ENCODE measurements at regions not wholly inside any gene's neighbourhood (a gene's known extent, or its start where the extent isn't known, plus 50 kb on each side); places are given as distances from the start of the nearest gene placed in this dataset.

DNA sequence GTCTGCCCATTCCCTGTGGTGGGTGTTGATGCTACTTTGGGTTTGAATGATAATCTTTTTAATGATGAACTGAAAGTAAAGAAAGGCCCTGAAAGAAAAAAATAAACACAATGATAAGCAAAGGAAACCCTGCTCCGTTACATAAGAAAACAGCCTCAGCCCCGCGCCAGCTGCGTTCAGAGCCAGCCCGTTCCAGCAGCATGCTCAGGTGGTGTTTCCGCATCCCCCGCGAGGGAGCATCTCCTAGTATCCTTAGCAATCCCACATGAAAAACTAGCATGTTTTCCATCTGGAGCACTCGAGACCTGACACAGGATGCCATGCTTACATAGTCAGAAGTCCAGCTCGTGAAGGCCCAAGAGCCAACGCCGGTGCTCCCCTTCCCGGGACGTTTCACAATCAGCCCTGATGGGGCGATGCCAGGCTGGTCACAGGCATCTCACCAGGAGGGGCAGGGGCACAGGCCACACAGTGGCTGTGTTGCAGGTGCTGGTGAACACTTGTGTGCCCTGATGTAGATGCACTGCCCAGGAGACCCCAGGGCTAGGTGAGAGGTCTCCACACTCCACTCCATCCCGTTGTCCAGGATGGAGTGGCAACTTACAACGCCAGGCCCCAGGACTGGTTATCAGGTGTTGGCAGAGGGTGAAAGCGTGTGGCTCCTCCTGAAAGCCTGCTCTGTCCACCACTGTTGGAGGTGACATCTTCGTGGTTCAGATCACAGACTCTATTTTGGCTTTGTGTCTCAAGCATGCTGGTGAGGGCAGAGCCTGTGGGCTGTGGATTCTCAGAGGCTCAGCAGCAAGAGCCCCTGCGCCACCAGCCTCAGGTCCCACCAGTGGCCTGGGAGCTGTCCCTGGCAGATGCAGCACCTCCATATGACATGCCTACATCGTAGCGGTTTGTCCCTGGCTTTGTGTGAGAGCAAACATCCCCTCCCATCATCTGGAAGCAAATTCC lies 246.8 kb upstream of the IRX1 start:
- no peak overlapping the region for H3K4me3 ChIP-seq
- no peak overlapping the region for H3K27ac ChIP-seq
- H3K36me3 ChIP-seq = no peaks in the 10 kb centered on the region
- no peaks in the 10 kb centered on the region for H3K4me1 ChIP-seq
- H3K9ac ChIP-seq = no peak overlapping the region
- H4K20me1 ChIP-seq = no peaks in the 10 kb centered on the region
- H3K4me2 ChIP-seq = no peak overlapping the region
- no peaks in the 10 kb centered on the region for H3K9me3 ChIP-seq
- TF ChIP-seq Cebpa-rat (IDR thresholded peaks at IDR 0.05) = no peak
- H3K27me3 ChIP-seq = no peaks in the 10 kb centered on the region

DNA sequence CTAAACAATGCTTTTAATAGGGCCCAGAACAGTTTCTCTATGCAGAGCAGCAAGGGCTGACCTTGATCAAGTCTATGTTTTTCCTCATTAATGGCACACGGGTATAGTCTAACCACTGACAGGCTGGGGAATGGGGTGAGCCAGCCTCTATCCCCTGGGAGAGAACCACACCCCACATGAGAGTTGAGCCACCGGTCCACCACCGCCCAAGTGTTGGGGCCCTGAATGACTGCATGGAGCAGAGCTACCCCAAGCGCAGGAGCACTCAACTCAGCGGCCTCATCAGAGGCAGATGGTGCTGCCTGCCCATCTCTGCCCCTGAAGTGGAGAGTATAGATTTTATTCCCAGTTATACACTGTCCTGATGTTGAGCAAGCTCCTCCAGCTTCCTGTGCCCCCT lies 247.9 kb upstream of the IRX1 start:
- no peak for TF ChIP-seq Cebpa-rat (IDR thresholded peaks at IDR 0.05)
- Histone ChIP-seq H3K27me3 (no peaks in the 10 kb centered on the region), H3K36me3 (no peaks in the 10 kb centered on the region), H3K9me3 (no peaks in the 10 kb centered on the region), H3K4me3 (no peak overlapping the region), H3K9ac (no peak overlapping the region), H3K4me2 (no peak overlapping the region), H3K4me1 (no peaks in the 10 kb centered on the region), H4K20me1 (no peaks in the 10 kb centered on the region), H3K27ac (no peak overlapping the region)

DNA sequence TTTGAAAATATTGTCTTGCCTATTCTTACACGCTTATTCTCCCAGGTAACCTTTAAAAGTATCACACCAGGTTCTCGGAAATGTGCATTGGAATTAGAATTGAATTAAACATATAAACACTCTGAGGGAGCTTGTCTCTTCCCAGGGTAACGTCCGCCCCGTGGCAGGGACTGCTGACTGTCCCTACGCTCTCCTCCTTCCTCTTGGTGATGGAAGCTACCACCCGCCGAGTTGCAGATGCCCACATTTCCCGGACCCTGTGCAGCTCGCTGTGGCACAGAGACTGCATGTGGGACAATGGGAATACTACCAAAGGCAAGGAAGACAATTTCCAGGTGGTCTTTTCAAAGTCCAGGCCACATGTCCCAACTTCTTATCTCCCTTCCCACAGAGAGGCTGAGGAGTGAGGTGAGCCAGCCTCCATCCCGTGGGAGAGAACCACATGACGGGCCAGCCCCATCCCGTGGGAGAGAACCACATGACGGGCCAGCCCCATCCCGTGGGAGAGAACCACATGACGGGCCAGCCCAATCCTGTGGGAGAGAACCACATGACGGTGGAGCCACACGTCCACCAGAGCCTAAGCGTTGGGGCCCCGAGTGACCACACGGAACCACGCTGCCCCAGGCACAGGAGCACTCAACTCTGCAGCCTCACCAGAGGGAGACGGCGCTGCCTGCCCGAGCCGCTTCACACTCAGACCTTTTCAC lies 249.4 kb upstream of the IRX1 start:
- no peaks in the 10 kb centered on the region for H3K4me1 ChIP-seq
- H3K9ac ChIP-seq = no peak overlapping the region
- no peaks in the 10 kb centered on the region for H3K9me3 ChIP-seq
- H4K20me1 ChIP-seq = no peaks in the 10 kb centered on the region
- no peak for TF ChIP-seq Cebpa-rat (IDR thresholded peaks at IDR 0.05)
- no peaks in the 10 kb centered on the region for H3K27me3 ChIP-seq
- no peak overlapping the region for H3K4me2 ChIP-seq
- no peak overlapping the region for H3K4me3 ChIP-seq
- no peak overlapping the region for H3K27ac ChIP-seq
- H3K36me3 ChIP-seq = no peaks in the 10 kb centered on the region

DNA sequence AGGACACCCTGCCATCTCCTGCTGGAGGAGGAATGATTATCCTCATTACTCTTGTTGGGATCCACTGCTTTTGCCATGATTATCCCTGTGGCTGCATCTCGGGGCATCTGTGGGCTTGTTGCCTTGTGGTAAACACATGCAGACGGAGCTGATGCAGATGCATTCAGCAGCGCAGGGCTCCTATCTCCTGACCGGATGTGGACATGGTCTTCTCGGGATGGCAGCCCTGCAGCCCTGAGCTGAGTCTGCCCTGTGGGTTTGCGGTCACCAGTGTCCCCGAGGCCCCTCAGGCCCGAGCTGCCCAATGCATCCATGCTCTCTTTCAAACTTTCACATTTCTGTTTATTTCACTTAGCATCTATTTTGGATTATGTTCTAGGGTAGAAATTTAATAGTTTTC lies 250.4 kb upstream of the IRX1 start:
- H3K27ac ChIP-seq = no peak overlapping the region
- H3K4me1 ChIP-seq = no peaks in the 10 kb centered on the region
- no peak overlapping the region for H3K9ac ChIP-seq
- no peaks in the 10 kb centered on the region for H4K20me1 ChIP-seq
- no peaks in the 10 kb centered on the region for H3K27me3 ChIP-seq
- no peak overlapping the region for H3K4me2 ChIP-seq
- no peaks in the 10 kb centered on the region for H3K36me3 ChIP-seq
- TF ChIP-seq Cebpa-rat (IDR thresholded peaks at IDR 0.05) = no peak
- H3K9me3 ChIP-seq = no peaks in the 10 kb centered on the region
- no peak overlapping the region for H3K4me3 ChIP-seq

DNA sequence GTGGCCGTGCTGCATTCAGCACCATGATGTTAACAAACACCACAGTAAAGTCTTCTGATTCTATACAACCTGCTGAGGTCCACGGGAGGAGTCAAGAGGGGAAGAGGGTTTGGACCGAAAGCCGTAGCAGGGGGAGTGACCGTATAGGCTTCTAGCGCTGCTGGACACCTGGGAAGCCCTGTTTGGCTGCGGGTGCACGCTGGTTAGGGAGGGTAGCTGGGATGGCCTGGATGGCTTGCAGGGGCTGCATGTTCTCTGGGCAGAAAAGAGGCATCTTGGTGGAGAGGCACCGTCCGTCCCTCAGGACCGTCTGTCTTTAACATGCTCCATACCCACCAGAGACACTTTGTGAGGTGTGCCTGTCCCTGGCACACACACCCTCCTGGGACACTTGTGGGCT lies 251.0 kb upstream of the IRX1 start:
- Histone ChIP-seq H3K27ac (no peak overlapping the region), H3K4me3 (no peak overlapping the region), H3K9me3 (no peaks in the 10 kb centered on the region), H3K27me3 (no peaks in the 10 kb centered on the region), H3K9ac (no peak overlapping the region), H3K36me3 (no peaks in the 10 kb centered on the region), H3K4me1 (no peaks in the 10 kb centered on the region), H4K20me1 (no peaks in the 10 kb centered on the region), H3K4me2 (no peak overlapping the region)
- no peak for TF ChIP-seq Cebpa-rat (IDR thresholded peaks at IDR 0.05)

DNA sequence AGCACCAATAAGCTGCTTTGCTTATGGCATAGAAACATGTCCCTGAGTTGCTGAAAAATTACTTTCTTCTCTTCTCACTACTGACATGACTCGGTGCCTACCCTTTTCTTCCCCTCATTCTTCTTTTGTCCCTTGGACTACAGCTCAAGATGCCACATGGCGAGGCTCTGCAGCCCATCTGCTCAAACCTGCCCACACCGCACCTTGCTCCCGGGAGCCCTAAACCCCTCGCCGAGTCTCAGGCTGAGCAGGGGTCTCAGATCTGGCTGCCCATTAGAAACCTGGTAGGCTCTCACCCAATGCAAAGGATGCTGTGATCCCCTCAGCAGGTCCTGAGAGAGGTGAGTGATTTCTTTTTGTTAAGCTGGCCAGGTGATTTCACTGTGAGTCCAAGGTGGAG lies 251.7 kb upstream of the IRX1 start:
- Histone ChIP-seq H4K20me1 (no peaks in the 10 kb centered on the region), H3K27me3 (no peaks in the 10 kb centered on the region)
- no peak for TF ChIP-seq Cebpa-rat (IDR thresholded peaks at IDR 0.05)

DNA sequence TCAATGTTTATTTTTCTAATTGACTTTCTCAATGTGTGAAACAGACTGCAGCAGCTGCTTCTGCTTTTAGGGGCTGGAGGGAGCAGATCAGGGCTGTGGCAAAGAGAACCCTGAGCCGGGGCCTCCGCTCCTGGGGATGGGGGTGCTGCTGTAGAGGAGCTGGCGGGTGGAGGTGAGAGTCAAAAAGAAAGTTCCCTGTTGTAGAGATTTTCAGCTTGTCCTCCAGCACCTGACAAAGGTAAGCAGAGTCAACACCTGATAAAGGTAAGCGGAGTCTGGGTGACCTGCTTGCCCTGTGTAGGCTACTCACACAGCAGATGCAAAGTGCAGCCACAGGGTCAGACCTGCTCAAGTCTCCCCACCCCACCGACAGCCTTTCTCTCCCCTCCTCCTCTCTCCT lies 252.4 kb upstream of the IRX1 start:
- H4K20me1 ChIP-seq = no peaks in the 10 kb centered on the region
- no peak overlapping the region for H3K4me2 ChIP-seq

More for the DNA sequence above, 251.7 kb upstream of the IRX1 start:
- H3K4me3 ChIP-seq = no peak overlapping the region
- no peak overlapping the region for H3K4me2 ChIP-seq
- H3K27ac ChIP-seq = no peak overlapping the region
- H3K9me3 ChIP-seq = no peaks in the 10 kb centered on the region
- H3K4me1 ChIP-seq = no peaks in the 10 kb centered on the region
- H3K36me3 ChIP-seq = no peaks in the 10 kb centered on the region
- H3K9ac ChIP-seq = no peak overlapping the region

DNA sequence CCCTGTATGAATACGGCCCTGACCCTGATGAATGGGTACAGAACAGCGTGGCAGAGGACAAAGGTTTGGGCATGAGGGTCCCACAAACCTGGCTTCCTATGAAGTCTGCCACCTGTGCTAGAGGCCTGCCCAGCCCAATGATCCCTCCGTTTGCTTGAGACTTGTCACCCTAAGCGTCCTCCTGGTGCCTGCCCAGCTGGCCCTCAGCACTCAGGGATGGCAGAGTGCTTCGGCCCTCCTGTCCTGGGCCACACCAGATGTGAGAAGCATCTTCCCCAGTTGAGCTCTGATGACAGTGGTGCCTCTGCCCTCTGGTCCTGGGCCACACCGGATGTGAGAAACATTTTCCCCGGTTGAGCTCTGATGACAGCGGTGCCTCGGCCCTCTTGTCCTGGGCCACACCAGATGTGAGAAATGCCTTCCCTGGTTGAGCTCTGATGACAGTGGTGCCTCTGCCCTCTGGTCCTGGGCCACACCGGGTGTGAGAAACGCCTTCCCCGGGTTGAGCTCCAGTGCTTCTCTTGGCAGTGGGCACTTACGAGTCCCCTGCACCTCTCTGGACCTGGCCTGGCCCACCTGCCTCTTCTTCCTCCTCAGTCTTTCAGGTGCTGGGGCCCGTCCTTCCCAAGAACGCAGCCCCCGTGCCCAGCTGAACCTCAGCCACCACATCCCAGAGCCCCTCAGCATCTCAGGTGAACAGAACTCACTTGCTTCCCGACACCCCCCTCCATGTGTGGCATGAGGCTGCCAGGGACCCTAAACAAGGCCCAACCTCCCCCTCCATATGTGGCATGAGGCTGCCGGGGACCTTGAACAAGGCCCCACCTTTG lies 253.1 kb upstream of the IRX1 start:
- Histone ChIP-seq H3K9me3 (no peaks in the 10 kb centered on the region), H3K4me3 (no peak overlapping the region), H3K27me3 (no peaks in the 10 kb centered on the region), H3K27ac (no peak overlapping the region), H3K4me1 (no peaks in the 10 kb centered on the region), H3K4me2 (no peak overlapping the region), H3K9ac (no peak overlapping the region), H3K36me3 (no peaks in the 10 kb centered on the region), H4K20me1 (no peaks in the 10 kb centered on the region)
- TF ChIP-seq Cebpa-rat (IDR thresholded peaks at IDR 0.05) = no peak

More for the DNA sequence above, 252.4 kb upstream of the IRX1 start:
- no peaks in the 10 kb centered on the region for H3K9me3 ChIP-seq
- no peak for TF ChIP-seq Cebpa-rat (IDR thresholded peaks at IDR 0.05)
- H3K4me3 ChIP-seq = no peak overlapping the region
- H3K27ac ChIP-seq = no peak overlapping the region
- H3K9ac ChIP-seq = no peak overlapping the region
- H3K27me3 ChIP-seq = no peaks in the 10 kb centered on the region
- H3K4me1 ChIP-seq = no peaks in the 10 kb centered on the region
- H3K36me3 ChIP-seq = no peaks in the 10 kb centered on the region

DNA sequence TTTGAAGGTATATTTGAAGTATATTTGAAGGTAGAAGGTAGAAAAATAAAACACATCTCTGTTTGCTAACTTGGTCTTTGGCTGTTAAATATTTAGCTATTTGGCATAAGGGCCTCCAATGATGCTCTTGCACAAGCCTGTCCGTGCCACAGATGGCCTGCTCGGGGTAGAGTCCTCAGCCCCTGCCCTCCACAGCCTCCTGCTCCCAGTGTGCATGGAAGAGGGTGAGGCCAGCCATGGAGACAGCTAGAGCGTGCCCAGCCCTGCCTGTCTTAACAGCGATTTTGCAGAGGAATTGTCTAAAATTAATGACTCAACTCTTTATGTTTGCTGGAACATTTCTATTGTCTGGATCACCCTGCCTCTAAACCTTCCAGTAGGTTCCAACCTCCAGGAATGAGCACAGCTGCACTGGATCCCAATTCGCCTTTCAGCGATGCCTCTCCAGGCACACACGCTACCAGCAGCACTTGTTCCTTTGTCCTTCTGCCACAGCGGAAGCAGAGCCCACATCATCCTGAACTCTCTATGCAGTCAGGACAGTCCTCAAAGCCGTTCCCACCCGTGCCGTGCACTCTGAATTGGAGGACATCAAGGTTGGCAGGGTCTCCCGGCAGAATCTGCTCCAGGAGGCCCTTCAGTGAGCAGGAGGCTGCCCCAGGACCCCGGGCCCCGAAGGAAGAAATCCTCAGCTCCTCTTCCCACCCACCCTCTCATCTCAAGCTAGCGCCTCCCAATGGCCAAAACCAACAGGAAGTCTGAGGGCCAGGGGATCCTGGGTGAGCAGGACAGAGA lies 254.0 kb upstream of the IRX1 start:
- H3K4me3 ChIP-seq = no peak overlapping the region
- no peaks in the 10 kb centered on the region for H3K9me3 ChIP-seq
- H3K27ac ChIP-seq = no peak overlapping the region
- H4K20me1 ChIP-seq = no peaks in the 10 kb centered on the region
- H3K4me1 ChIP-seq = peaks cover under 1% of the 10 kb centered on the region
- H3K4me2 ChIP-seq = no peak overlapping the region
- no peaks in the 10 kb centered on the region for H3K27me3 ChIP-seq
- no peak for TF ChIP-seq Cebpa-rat (IDR thresholded peaks at IDR 0.05)
- no peaks in the 10 kb centered on the region for H3K36me3 ChIP-seq
- H3K9ac ChIP-seq = no peak overlapping the region

All from BLaER1 (cell line).